ENCODE measurements at regions not wholly inside any gene's neighbourhood (a gene's known extent, or its start where the extent isn't known, plus 50 kb on each side); places are given as distances from the start of the nearest gene placed in this dataset.
A peak's percentile ranks its signal among the peaks of the same experiment; 100 is the strongest.
"Not testable (repeated sequence)": the region's sequence is repeated elsewhere in the genome, so short reads cannot be mapped to it uniquely, and the experiment has no call there.

- DNase-seq (ENCODE audit: low read depth in 2 of 3, low spot score in 2 of 3): no peak
Measured at GRCh38 chr4:184335520-184335919, 117.8 kb upstream of the ENPP6 start.

- not testable (repeated sequence) for DNase-seq (ENCODE audit: low read depth in 2 of 3, low spot score in 2 of 3)
Measured at GRCh38 chr4:184333446-184333845, 115.8 kb upstream of the ENPP6 start.

GRCh38 chr4:184331268-184331995 lies 113.8 kb upstream of the ENPP6 start:
- no peak for DNase-seq (ENCODE audit: low read depth in 2 of 3, low spot score in 2 of 3)

- not testable (repeated sequence) for DNase-seq (ENCODE audit: low read depth in 2 of 3, low spot score in 2 of 3)
Measured at GRCh38 chr4:184330517-184331094, 112.9 kb upstream of the ENPP6 start.

GRCh38 chr4:184329659-184330400 lies 112.2 kb upstream of the ENPP6 start:
- DNase-seq (ENCODE audit: low read depth in 2 of 3, low spot score in 2 of 3): no peak

- DNase-seq (ENCODE audit: low read depth in 2 of 3, low spot score in 2 of 3): no peak
Measured at GRCh38 chr4:184329235-184329634, 111.6 kb upstream of the ENPP6 start.

- no peak for DNase-seq (ENCODE audit: low read depth in 2 of 3, low spot score in 2 of 3)
Measured at GRCh38 chr4:184328022-184328736, 110.5 kb upstream of the ENPP6 start.

GRCh38 chr4:184324939-184325477 lies 107.3 kb upstream of the ENPP6 start:
- DNase-seq (ENCODE audit: low read depth in 2 of 3, low spot score in 2 of 3): no peak

- DNase-seq (ENCODE audit: low read depth in 2 of 3, low spot score in 2 of 3): no peak
Measured at GRCh38 chr4:184322328-184323025, 104.8 kb upstream of the ENPP6 start.

GRCh38 chr4:184320631-184321030 lies 103.0 kb upstream of the ENPP6 start:
- DNase-seq (ENCODE audit: low read depth in 2 of 3, low spot score in 2 of 3): no peak

GRCh38 chr4:184318852-184319251 lies 101.2 kb upstream of the ENPP6 start:
- DNase-seq (ENCODE audit: low read depth in 2 of 3, low spot score in 2 of 3): no peak

- DNase-seq (ENCODE audit: low read depth in 2 of 3, low spot score in 2 of 3): no peak
Measured at GRCh38 chr4:184317234-184317918, 99.7 kb upstream of the ENPP6 start.

GRCh38 chr4:184316821-184317220 lies 99.1 kb upstream of the ENPP6 start:
- no peak for DNase-seq (ENCODE audit: low read depth in 2 of 3, low spot score in 2 of 3)

GRCh38 chr4:184315675-184316359 lies 98.1 kb upstream of the ENPP6 start:
- DNase-seq (ENCODE audit: low read depth in 2 of 3, low spot score in 2 of 3): no peak

GRCh38 chr4:184313702-184314659 lies 96.3 kb upstream of the ENPP6 start:
- peak in 1 of 3 experiments; percentile 39 for DNase-seq (ENCODE audit: low read depth in 2 of 3, low spot score in 2 of 3)

- DNase-seq (ENCODE audit: low read depth in 2 of 3, low spot score in 2 of 3): no peak
Measured at GRCh38 chr4:184313058-184313581, 95.4 kb upstream of the ENPP6 start.

GRCh38 chr4:184312126-184312525 lies 94.5 kb upstream of the ENPP6 start:
- DNase-seq (ENCODE audit: low read depth in 2 of 3, low spot score in 2 of 3): no peak

All from activated CD8-positive, alpha-beta memory T cell treated with anti-CD3 and anti-CD28 coated beads for 48 hours (primary cell).